ENCODE measurements at regions not wholly inside any gene's neighbourhood (a gene's known extent, or its start where the extent isn't known, plus 50 kb on each side); places are given as distances from the start of the nearest gene placed in this dataset.
"Not testable (repeated sequence)": the region's sequence is repeated elsewhere in the genome, so short reads cannot be mapped to it uniquely, and the experiment has no call there.

- DNase-seq (ENCODE audit: low read depth) = no peak
Measured at GRCh38 chr1:213324859-213325258, 273.8 kb downstream of the RPS6KC1 start.

GRCh38 chr1:213325482-213325881, 274.4 kb downstream of the RPS6KC1 start:
- no peak for DNase-seq (ENCODE audit: low read depth)

- no peak for DNase-seq (ENCODE audit: low read depth)
Measured at GRCh38 chr1:213326281-213327016, 275.4 kb downstream of the RPS6KC1 start.

GRCh38 chr1:213327017-213327667, 276.1 kb downstream of the RPS6KC1 start:
- DNase-seq (ENCODE audit: low read depth) = no peak

- DNase-seq (ENCODE audit: low read depth) = no peak
Measured at GRCh38 chr1:213329406-213330008, 278.5 kb downstream of the RPS6KC1 start.

- no peak for DNase-seq (ENCODE audit: low read depth)
Measured at GRCh38 chr1:213330281-213330680, 279.2 kb downstream of the RPS6KC1 start.

- no peak for DNase-seq (ENCODE audit: low read depth)
Measured at GRCh38 chr1:213331631-213332175, 280.7 kb downstream of the RPS6KC1 start.

GRCh38 chr1:213332491-213332890, 281.4 kb downstream of the RPS6KC1 start:
- DNase-seq (ENCODE audit: low read depth) = no peak

- DNase-seq (ENCODE audit: low read depth) = no peak
Measured at GRCh38 chr1:213333121-213333520, 282.1 kb downstream of the RPS6KC1 start.

GRCh38 chr1:213335084-213335483, 284.0 kb downstream of the RPS6KC1 start:
- DNase-seq (ENCODE audit: low read depth) = no peak

- DNase-seq (ENCODE audit: low read depth) = no peak
Measured at GRCh38 chr1:213337025-213337678, 286.1 kb downstream of the RPS6KC1 start.

GRCh38 chr1:213340593-213340992, 289.6 kb downstream of the RPS6KC1 start:
- DNase-seq (ENCODE audit: low read depth) = no peak

GRCh38 chr1:213345621-213346020, 294.6 kb downstream of the RPS6KC1 start:
- no peak for DNase-seq (ENCODE audit: low read depth)

GRCh38 chr1:213357403-213357802, 306.4 kb downstream of the RPS6KC1 start:
- no peak for DNase-seq (ENCODE audit: low read depth)

- not testable (repeated sequence) for DNase-seq (ENCODE audit: low read depth)
Measured at GRCh38 chr1:213358368-213358767, 307.3 kb downstream of the RPS6KC1 start.

GRCh38 chr1:213362598-213362997, 311.6 kb downstream of the RPS6KC1 start:
- no peak for DNase-seq (ENCODE audit: low read depth)

GRCh38 chr1:213366141-213366831, 315.2 kb downstream of the RPS6KC1 start:
- DNase-seq (ENCODE audit: low read depth) = no peak

- DNase-seq (ENCODE audit: low read depth) = no peak
Measured at GRCh38 chr1:213369465-213369864, 318.4 kb downstream of the RPS6KC1 start.

GRCh38 chr1:213370523-213370922, 319.5 kb downstream of the RPS6KC1 start:
- DNase-seq (ENCODE audit: low read depth) = no peak

GRCh38 chr1:213371525-213371846, 320.4 kb downstream of the RPS6KC1 start:
- no peak for DNase-seq (ENCODE audit: low read depth)

- no peak for DNase-seq (ENCODE audit: low read depth)
Measured at GRCh38 chr1:213371847-213372619, 321.0 kb downstream of the RPS6KC1 start.
